ENCODE measurements at regions not wholly inside any gene's neighbourhood (a gene's known extent, or its start where the extent isn't known, plus 50 kb on each side); places are given as distances from the start of the nearest gene placed in this dataset.
"Not testable (repeated sequence)": the region's sequence is repeated elsewhere in the genome, so short reads cannot be mapped to it uniquely, and the experiment has no call there.

GRCh38 chr3:143901105-143901504 lies 52.8 kb upstream of the SLC9A9 start:
- no peak overlapping the region for H3K4me3 ChIP-seq (ENCODE audit: low read depth, low read length)
- peak; percentile 81 for DNase-seq (ENCODE audit: low read depth)

GRCh38 chr3:143902210-143902609 lies 53.9 kb upstream of the SLC9A9 start:
- no peak overlapping the region for H3K4me3 ChIP-seq (ENCODE audit: low read depth, low read length)
- DNase-seq (ENCODE audit: low read depth): no peak

DNA sequence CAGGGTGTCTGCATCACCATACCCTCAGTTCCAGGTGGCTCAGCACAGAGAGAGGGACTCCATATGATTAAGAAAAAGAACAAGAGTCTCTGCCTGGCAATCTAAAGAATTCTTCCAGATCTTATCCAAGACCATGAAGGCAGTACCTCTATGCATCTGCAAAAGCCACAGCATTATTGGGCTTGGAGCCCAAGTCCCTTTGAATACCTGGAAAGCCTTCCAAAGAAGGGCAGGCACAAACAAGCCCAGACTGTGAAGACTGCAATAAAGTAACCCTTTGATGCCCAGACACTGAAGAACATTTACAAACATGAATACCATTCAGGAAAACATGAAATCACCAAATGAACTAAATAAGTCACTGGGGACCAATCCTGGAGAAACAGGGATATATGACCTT lies 60.9 kb upstream of the DIPK2A start:
- H3K4me3 ChIP-seq (ENCODE audit: low read depth, low read length): no peak overlapping the region
- no peak for DNase-seq (ENCODE audit: low read depth)

GRCh38 chr3:143914257-143914656 lies 57.4 kb upstream of the DIPK2A start:
- H3K4me3 ChIP-seq (ENCODE audit: low read depth, low read length): no peak overlapping the region
- no peak for DNase-seq (ENCODE audit: low read depth)

DNA sequence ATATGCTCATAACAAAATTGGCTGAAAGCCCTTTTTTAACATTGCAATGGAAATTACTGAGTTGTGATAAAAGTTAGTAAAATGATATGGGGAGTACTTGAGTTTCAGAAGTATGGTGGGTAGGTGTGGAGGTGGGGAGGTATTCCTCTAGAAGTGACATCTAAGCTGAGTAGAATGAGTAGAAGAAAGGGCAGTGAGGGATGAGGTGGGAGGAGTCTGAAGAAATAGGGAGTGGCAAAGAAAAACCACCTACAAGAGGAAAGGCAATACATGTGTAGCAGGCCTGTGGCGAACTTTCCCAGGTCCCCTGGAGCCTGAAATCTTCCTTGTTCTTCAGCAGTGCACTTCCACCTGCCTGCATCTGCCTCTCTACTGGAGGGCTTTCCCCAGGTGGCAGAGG lies 52.8 kb upstream of the DIPK2A start:
- H3K4me3 ChIP-seq (ENCODE audit: low read depth, low read length): no peak overlapping the region

GRCh38 chr3:143921176-143921575 lies 50.4 kb upstream of the DIPK2A start:
- not testable (repeated sequence) for DNase-seq (ENCODE audit: low read depth); H3K4me3 ChIP-seq (ENCODE audit: low read depth, low read length)

More for the DNA sequence above, 52.8 kb upstream of the DIPK2A start:
- no peak for DNase-seq (ENCODE audit: low read depth)
